Activated T-helper 1 cell treated with Interleukin-2 at 50 U/mL for 16 hours (primary cell): ENCODE measurements at regions not wholly inside any gene's neighbourhood (a gene's known extent, or its start where the extent isn't known, plus 50 kb on each side); places are given as distances from the start of the nearest gene placed in this dataset.

ENCODE experiments used
- DNase-seq: peaks from one replicate; pipeline ENCODE4 v3.0.0-alpha.2; 2020; ENCODE audit warnings: low read depth

DNA sequence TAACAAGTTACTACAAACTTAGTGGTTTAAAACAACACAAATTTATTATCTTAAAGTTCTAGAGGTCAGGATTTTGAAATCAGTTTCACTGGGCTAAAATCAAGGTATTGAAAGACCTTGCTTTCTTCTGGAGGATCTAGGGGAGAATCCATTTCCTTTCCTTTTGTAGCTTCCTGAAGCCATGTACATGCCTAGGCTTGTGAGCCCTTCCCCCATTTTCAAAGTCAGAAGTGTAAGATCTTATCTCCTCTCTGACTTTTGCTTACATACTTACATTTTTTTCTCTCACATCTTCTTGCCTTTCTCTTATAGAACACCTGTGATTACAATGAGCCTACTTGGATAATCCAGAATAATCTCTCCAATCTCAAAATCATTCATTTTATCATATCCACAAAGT, 78.7 kb upstream of the MBOAT2 start:
- DNase-seq, result no peak

DNA sequence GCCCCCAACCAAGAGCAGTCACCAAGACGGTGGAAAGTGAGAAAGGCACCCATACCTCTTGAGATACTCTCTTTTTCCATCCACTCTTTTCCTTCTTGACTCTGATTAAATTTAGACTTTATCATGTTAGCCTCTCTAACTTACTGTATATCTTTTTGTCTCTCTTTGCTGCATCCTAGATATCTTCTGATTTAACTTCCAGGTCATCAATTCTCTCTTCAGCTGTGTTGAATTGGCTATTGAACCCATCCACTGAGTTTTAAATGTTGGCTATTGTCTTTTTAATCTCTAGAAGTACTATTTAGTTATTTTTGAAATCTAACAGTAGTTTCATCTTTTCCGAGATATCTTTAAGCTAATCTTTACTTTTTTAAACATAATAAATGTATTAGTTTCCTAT, 78.3 kb upstream of the MBOAT2 start:
- DNase-seq, result no peak

DNA sequence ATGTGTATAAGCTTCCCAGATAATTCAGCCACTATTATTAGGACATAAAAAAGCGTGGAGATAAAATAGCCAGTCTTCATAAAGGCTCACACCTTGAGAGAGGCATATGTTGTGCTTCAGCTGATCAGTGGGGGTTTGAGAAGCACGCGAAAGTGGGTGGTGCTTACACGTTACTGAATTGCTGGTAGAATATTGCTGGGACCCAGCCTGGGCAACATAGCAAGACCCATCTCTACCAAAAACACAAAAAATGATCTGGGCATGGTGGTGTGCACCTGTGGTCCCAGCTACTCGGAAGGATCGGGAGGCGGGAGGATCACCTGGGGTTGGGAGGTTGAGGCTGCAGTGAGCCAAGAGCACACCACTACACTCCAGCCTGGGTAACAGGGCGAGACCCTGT, 74.9 kb upstream of the MBOAT2 start:
- no peak for DNase-seq

DNA sequence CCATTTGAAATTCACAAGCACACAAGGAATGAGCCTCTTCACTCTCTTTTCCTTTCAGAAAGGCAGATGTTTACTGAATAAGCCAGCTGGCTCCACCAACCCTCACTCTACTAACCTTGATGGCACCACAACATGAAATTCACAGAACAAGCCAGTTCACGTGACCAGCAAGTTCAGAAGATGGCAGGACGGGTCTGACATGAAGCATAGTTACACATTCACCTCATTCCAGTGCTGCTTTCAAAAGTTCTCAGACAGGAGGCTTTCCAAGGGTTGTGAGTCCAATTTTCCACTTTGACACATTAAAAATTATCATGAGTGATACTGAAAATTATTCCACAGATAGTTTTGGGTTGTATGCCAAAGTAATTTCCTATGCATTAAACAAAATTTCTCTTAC, 74.2 kb upstream of the MBOAT2 start:
- DNase-seq, result no peak

DNA sequence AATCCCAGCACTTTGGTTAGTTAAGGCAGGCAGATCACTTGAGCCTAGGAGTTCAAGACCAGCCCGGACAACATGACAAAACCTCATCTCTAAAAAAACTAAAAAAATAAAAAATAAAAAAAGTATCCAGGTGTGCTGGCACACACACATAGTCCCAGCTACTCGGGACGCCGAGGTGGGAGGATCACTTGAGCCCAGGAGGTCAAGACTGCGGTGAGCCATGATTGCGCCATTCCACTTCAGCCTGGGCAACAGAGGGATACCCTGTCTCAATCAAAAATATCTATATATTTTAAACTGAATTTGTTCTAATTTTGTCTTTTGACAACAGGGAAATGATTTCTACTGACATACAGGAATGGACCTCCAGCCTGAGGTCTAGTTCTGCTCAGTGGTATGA, 73.3 kb upstream of the MBOAT2 start:
- DNase-seq, result no peak

DNA sequence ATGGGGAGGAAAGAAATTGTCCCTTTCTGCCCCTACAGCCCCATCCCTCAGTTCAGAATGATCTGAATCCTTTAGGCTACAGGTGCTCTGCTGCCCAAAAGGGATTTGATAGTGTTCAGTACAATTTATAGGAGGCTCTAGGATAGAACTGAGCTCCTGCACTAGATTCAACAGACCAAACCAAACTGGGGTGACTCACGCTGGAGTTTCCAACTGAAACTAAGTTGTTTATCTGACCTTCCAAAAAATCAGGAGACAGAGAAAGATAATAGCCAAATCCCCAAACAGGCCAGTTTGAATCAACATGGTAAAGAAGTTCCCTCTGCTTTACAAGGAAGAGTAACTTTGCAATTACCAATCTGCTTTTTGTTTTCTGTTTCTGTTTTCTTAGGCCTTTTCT, 72.7 kb upstream of the MBOAT2 start:
- DNase-seq, result no peak

DNA sequence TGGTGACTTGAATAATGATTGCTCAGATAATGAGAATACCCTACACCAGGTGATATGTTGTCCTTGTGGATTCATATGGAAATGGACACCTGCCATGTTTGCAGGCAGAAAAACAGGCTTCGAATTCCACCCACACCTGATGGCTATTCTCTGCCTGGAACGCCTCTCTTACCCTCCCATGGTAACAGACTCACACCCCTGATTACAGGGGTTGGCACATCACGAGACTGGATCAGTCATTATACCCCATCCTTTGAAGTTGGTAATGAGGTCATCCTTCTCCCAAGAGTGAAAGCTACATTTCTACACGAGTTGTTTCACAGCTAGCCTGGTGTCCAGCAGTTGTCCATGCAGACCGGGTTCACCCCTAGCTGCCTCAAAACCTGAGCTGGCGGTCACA, 71.4 kb upstream of the MBOAT2 start:
- no peak for DNase-seq

DNA sequence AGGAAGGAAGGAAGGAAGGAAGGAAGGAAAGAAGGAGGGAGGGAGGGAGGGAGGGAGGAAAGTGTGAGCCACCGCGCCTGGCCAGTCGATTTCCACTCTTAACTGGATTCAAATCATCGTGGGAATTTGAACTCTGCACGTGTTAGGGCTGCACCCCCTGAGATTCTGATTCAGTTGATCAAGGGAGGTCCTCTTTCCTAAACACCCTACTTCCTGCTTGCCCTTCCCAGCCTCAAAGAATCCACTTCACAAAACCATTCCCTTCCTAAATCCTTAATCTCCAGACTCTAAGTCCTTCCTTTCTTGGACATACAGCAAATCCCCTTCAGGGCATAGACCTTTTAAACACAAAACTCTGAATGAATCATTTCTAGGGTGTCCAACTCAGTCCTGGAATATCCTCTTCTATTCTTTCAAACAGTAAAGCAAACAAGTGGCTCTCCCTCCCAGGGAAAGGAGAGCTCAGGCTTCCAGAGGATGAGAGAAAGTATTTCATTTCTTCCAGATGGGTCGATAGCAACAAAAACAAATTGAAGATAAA, 68.2 kb upstream of the MBOAT2 start:
- no peak for DNase-seq

DNA sequence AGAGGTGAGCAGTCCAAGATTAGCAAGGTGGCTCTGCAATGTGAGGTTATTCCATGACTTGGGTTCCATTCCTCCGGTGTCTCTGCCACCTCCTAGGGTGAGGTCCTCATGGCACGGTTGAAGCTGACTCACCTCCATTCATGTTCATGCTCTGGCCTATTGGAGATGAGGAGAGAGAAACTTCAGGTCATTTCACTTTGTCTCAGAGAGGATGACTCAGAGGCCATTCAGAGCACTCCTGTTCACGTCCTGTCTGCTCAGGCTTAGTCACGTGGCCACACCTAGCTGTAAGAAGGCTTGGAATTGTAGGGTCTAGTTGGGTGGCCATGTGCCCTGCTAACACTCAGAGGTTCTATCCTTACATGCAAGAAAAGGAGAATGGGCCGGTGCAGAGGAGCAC, 67.5 kb upstream of the MBOAT2 start:
- DNase-seq, result no peak

DNA sequence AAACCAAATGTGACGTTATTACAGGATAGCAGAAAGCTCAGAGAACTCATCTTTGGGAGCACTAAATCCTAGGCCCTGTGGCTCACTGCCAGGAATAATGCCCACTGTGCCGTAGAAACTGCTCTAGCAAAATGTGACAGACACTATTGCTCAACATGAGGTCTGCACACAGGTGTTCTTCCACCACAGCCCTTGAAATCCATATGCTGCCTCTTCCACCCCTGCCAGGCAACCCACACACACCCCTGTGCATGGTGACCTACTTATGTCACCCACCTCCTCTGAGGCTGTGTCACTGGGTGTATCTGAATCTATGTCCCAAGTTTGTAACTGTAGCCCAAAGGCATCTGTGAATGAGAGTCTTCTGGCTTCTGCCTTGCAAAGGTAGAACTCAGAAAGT, 66.1 kb upstream of the MBOAT2 start:
- DNase-seq, result no peak

DNA sequence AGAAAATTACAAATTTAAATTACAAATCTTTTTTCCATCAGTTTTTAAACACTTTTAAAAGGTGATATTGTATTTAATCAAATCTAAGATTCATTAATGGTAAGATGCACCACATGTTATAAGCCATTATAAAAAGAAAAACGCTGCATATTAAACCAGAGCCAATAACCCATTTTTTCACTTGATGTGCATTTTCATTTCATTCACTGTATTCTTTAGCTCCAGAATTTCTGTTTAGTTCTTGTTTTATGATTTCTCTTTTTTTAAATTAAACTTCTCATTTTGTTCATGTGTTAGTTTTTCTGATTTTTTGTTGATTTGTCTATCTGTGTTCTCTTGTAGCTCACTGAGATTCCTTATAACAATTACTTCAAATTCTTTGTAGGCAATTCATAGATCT, 62.4 kb upstream of the MBOAT2 start:
- DNase-seq, result no peak

DNA sequence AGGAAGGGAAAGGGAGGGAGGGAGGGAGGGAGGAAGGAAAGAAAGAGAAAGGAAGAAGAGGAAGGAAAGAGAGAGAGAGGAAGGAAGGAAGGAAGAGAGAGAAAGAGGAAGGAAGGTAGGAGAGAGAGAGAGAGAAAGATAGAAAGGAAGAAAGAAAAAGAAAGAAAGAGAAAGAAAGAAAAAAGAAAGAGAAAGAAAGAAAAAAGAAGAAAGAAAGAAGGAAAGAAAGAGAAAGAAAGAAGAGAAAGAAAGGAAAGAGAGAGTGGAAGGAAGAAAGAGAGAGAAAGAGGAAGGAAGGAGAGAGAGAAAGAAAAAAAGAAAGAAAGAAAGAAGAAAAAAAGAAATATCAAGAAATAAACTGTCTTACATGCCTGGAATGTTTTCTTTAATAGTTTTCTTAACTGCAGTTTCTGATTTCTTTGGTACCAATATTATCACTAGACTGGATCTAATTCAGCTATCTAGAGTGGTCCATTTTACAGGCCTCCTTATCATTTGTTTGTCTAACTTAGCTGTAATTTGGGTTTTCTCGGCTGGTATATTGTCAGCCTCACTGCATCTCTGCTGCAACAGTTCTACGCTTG, 59.6 kb upstream of the MBOAT2 start:
- DNase-seq, result no peak

DNA sequence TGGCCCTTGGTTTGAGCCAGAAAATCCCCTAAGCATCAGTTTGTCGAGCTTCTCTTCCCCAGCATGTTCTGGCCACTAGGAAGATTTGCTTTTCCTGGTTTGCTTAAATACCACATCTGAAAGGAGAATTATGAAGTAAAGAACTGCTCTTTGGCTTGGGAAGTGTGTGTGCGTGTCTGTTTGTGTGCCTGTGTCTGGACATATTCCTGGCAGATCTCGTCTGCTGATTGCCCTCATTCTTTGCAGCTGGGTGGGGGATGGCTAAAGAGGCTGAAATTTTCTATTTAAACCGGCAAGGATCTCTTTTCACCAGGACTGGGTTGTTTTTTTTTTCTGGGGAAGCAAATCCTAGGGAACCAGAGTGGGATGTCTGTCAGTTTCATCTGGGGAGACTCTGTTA, 57.3 kb upstream of the MBOAT2 start:
- DNase-seq, result no peak

DNA sequence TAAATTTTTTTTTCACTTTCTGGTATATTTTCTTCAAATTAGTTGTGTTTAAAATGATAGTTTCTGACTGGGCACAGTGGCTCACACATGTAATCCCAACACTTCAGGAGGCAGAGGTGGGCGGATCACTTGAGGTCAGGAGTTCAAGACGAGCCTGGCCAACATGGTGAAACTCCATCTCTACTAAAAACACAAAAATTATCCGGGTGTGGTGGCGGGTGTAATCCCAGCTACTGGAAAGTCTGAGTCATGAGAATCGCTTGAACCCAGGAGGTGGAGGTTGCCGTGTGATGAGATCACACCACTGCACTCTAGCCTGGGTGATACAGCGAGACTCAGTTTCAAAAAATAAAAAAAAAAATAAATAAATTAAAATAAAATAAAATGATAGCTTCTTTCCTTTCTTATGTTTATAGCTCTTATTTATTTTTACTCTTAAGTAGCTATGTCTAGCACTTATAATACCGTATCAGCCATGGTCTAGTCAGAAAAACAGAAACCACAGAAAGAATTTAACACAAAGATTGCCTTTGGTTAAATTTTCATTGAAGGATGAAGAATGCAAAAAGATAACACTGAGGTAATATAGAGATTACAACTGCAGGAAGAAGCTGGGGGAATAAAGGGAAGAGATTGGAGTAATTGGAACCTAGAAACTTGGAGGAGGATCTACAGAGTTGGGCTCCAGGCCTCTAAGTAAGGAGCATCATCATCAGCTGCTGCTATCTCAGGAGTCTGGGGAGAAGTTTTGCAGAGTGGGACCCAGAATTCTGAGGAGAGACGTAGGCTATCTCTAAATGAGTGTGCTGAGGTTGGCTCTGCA, 54.7 kb upstream of the MBOAT2 start:
- no peak for DNase-seq

DNA sequence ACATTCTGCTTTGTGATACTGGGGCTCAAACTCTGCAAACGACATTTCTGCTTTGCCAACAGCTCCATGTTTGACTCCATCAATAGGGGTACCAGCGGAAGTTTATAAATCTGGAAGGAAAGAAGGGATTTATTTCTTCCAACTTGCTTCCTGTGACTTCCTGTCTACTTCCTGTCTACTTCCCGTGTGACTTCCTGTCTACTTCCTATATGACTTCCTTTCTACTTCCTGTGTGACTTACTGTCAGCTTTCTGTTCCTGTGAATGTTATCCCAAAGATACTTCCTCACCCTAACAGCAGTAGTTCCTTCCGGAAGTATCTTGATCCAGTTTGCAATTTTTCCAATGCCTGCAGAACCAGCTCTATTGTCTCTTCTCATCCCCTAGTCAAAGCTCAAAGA, 52.0 kb upstream of the MBOAT2 start:
- no peak for DNase-seq

DNA sequence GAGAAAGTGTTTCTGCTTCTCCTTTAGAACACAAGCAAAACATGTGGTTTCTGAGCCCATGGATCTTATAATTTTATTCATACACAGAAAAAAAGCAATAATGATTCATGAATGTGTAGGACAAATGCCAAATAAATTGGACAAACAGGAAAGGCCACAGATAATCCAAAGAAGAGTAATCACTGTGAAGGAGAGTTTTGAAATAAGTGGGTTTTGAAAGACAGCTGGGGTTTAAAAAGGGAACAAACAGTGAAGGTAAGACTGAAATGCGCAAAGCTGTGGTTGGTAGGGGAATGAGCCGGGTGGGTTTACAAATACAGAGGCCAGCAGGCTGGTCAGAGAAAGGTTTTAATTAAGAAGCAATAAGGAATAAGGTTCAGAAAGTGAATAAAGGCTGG, 50.0 kb upstream of the MBOAT2 start:
- DNase-seq, result no peak
